Psoas muscle (tissue), 7 donors: ENCODE measurements at regions not wholly inside any gene's neighbourhood (a gene's known extent, or its start where the extent isn't known, plus 50 kb on each side); places are given as distances from the start of the nearest gene placed in this dataset.

Source experiments
- ATAC-seq, 4 donors: fragments of 200-7000 bp; cut with Tn5 transposase; one replicate each; pipeline ENCODE4 v1.9.1; 2020; ENCODE audit warnings: moderate library complexity in 3 of 4, mild to moderate bottlenecking in 2 of 4
- DNase-seq, 2 donors: peaks; one replicate each; pipeline ENCODE4 v3.0.0-alpha.2; 2020
- H3K27ac ChIP-seq: fragments of 200-600 bp; one replicate; pipeline ENCODE4 v1.8.0; 2022
- H3K27me3 ChIP-seq, 3 donors: fragments of 200-600 bp in 1 of 3; one replicate each; pipeline versions ENCODE4 v1.6.1 to v1.8.0; 2013 to 2022; ENCODE audit warnings: low read length in 2 of 3, mild to moderate bottlenecking in 2 of 3, moderate library complexity in 1 of 3; ENCODE audit not compliant: insufficient read depth in 3 of 3
- H3K36me3 ChIP-seq, 2 donors: fragments of 200-600 bp in 1 of 2; one replicate each; pipeline versions ENCODE4 v1.6.1 to v1.8.0; 2013 to 2022; ENCODE audit warnings: low read depth in 1 of 2, mild to moderate bottlenecking in 1 of 2, moderate library complexity in 1 of 2; ENCODE audit not compliant: insufficient read depth in 1 of 2
- H3K4me1 ChIP-seq: fragments of 200-600 bp; one replicate; pipeline ENCODE4 v1.8.0; 2022
- H3K4me3 ChIP-seq: fragments of 200-600 bp; one replicate; pipeline ENCODE4 v1.8.0; 2022; ENCODE audit warnings: mild to moderate bottlenecking
- H3K9me3 ChIP-seq: fragments of 200-600 bp; one replicate; pipeline ENCODE4 v1.8.0; 2022
- WGBS, 3 donors: extraction: QIAGEN DNeasy Blood & Tissue Kit; methylation state at CpG; one replicate each; pipeline versions ENCODE4 v1.1.6 to v1.1.7; 2013; 5-methylcytosine and 5-hydroxymethylcytosine counted together
- intact Hi-C, 2 donors: fragments of 100-400 bp; cut with DNase I; formaldehyde crosslinking; loops; one replicate each; pipeline versions ENCODE4 v1.11.0 to v1.14.2; 2022
- TF ChIP-seq, protein P1 (sequence below): fragments of 200-600 bp; IDR thresholded peaks from one replicate; pipeline ENCODE4 v1.8.0; 2022; ENCODE audit warnings: antibody characterized with exemption
- donor health status: healthy with polysubstance abuse.
- donor health status: DM: no; HTN: no; CAD: no; lungs with moderate emphysema.
- donor health status: Bipolar disorder and iron deficiency.
- donor health status: healthy.
- donor health status: DM: yes; HTN: yes; CAD: no.
- donor health status: DM: no; HTN: no; CAD: no.
- donor health status: DM: yes; HTN: yes; CAD: no.

GRCh38 chr9:22574740-22575139, 128.1 kb downstream of the DMRTA1 start:
- Histone ChIP-seq H3K9me3 (peaks cover 8% of the 10 kb centered on the region), H3K36me3 (no peaks in the 10 kb centered on the region), H3K27ac (no peak overlapping the region), H3K4me1 (no peaks in the 10 kb centered on the region), H3K27me3 (no peaks in the 10 kb centered on the region), H3K4me3 (no peak overlapping the region)
- intact Hi-C loops: no loop called here
- no peak for ATAC-seq
- DNase-seq: no peak
- TF ChIP-seq, protein P1, sequence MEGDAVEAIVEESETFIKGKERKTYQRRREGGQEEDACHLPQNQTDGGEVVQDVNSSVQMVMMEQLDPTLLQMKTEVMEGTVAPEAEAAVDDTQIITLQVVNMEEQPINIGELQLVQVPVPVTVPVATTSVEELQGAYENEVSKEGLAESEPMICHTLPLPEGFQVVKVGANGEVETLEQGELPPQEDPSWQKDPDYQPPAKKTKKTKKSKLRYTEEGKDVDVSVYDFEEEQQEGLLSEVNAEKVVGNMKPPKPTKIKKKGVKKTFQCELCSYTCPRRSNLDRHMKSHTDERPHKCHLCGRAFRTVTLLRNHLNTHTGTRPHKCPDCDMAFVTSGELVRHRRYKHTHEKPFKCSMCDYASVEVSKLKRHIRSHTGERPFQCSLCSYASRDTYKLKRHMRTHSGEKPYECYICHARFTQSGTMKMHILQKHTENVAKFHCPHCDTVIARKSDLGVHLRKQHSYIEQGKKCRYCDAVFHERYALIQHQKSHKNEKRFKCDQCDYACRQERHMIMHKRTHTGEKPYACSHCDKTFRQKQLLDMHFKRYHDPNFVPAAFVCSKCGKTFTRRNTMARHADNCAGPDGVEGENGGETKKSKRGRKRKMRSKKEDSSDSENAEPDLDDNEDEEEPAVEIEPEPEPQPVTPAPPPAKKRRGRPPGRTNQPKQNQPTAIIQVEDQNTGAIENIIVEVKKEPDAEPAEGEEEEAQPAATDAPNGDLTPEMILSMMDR: no peak
- 85 to 88% (median 87%) methylated on average over 2 of the region's 2 CpGs for WGBS, 3 donors

DNA sequence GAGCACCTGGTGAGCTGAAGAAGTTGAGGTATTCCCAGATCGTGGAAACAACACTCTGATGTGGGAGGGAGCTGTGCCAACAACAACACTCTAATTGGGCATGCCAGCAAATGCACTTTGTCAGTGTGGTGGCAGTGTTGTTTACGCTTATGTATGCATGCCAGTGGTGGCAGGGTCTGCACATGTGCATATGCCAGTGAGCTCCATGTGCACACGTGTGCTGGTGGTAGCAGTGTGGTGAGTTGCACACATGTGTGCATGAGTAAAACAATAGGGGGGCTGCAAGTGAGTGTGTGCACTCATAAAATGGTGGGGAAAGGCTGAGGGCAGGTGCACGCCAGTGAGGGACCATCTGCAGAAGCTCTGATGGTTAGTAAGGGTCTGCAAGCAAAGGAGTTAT, 134.2 kb downstream of the DMRTA1 start:
- TF ChIP-seq, protein P1: no peak
- H3K9me3 ChIP-seq: peaks cover 6% of the 10 kb centered on the region
- intact Hi-C loops: no loop called here
- DNase-seq (no peak), ATAC-seq (no peak)
- H3K4me3 ChIP-seq: no peak overlapping the region
- WGBS, 3 donors: 74 to 80% (median 75%) methylated on average over 4 of the region's 4 CpGs
- H3K4me1 ChIP-seq: no peaks in the 10 kb centered on the region
- H3K36me3 ChIP-seq: no peaks in the 10 kb centered on the region
- no peaks in the 10 kb centered on the region for H3K27me3 ChIP-seq
- no peak overlapping the region for H3K27ac ChIP-seq

GRCh38 chr9:22582221-22582620, 135.6 kb downstream of the DMRTA1 start:
- no peaks in the 10 kb centered on the region for H3K27me3 ChIP-seq
- H3K4me3 ChIP-seq: no peak overlapping the region
- peaks cover 1% of the 10 kb centered on the region for H3K9me3 ChIP-seq
- DNase-seq (no peak), ATAC-seq (no peak)
- TF ChIP-seq, protein P1: no peak
- H3K4me1 ChIP-seq: no peaks in the 10 kb centered on the region
- H3K27ac ChIP-seq: no peak overlapping the region
- intact Hi-C loops: no loop called here
- no peaks in the 10 kb centered on the region for H3K36me3 ChIP-seq

GRCh38 chr9:22588918-22589317, 142.3 kb downstream of the DMRTA1 start:
- Histone ChIP-seq H3K4me1 (no peaks in the 10 kb centered on the region), H3K36me3 (no peaks in the 10 kb centered on the region), H3K27ac (no peak overlapping the region), H3K27me3 (no peaks in the 10 kb centered on the region), H3K4me3 (no peak overlapping the region), H3K9me3 (no peaks in the 10 kb centered on the region)
- no peak for DNase-seq
- ATAC-seq: no peak
- 85 to 87% (median 85%) methylated on average over 5 of the region's 5 CpGs for WGBS, 3 donors
- TF ChIP-seq, protein P1: no peak
- intact Hi-C loops: no loop called here

- 65 to 88% (median 88%) methylated on average over 1 of the region's 1 CpG for WGBS, 3 donors
- Histone ChIP-seq H3K4me1 (no peaks in the 10 kb centered on the region), H3K36me3 (no peaks in the 10 kb centered on the region), H3K9me3 (no peaks in the 10 kb centered on the region), H3K27me3 (no peaks in the 10 kb centered on the region), H3K4me3 (no peak overlapping the region), H3K27ac (no peak overlapping the region)
- DNase-seq (no peak), ATAC-seq (no peak)
- TF ChIP-seq, protein P1: no peak
- intact Hi-C loops: no loop called here
Measured at GRCh38 chr9:22590336-22591033, 143.9 kb downstream of the DMRTA1 start.
